Uterus (tissue), 3 donors: ENCODE measurements at regions not wholly inside any gene's neighbourhood (a gene's known extent, or its start where the extent isn't known, plus 50 kb on each side); places are given as distances from the start of the nearest gene placed in this dataset.

Source experiments
- DNase-seq, 2 donors: peaks; one replicate each; pipeline ENCODE4 v3.0.0-alpha.2; 2019 to 2020
- H3K27ac ChIP-seq, 2 donors: fragments of 200-600 bp; sonication (generic); 1 replicate in 1 of 2; 2 replicates in 1 of 2; pipeline ENCODE4 v1.5.1; 2016 to 2018
- H3K27me3 ChIP-seq, 2 donors: fragments of 200-600 bp; sonication (generic); one replicate each; pipeline ENCODE4 v1.5.1; 2018 to 2019; ENCODE audit warnings: control low read depth in 1 of 2
- H3K36me3 ChIP-seq, 2 donors: fragments of 200-600 bp; sonication (generic); one replicate each; pipeline ENCODE4 v1.5.1; 2019; ENCODE audit warnings: control low read depth in 1 of 2
- H3K4me1 ChIP-seq, 2 donors: fragments of 200-600 bp; sonication (generic); one replicate each; pipeline ENCODE4 v1.5.1; 2018 to 2019; ENCODE audit warnings: control low read depth in 1 of 2
- H3K4me3 ChIP-seq, 2 donors: fragments of 200-600 bp; sonication (generic); 1 replicate in 1 of 2; 2 replicates in 1 of 2; pipeline ENCODE4 v1.5.1; 2018 to 2019; ENCODE audit warnings: mild to moderate bottlenecking in 1 of 2
- H3K9me3 ChIP-seq, 2 donors: fragments of 200-600 bp; sonication (generic); one replicate each; pipeline ENCODE4 v1.5.1; 2019; ENCODE audit warnings: control low read depth in 1 of 2
- CTCF ChIP-seq, 4 experiments: fragments of 200-600 bp in 2 of 4; fragments of 450-650 bp in 2 of 4; sonication (generic) in 2 of 4; IDR thresholded peaks; one replicate each; pipeline ENCODE4 v1.5.1; 2016 to 2019; ENCODE audit warnings: antibody characterized with exemption in 4 of 4, mild to moderate bottlenecking in 2 of 4, moderate library complexity in 1 of 4
- POLR2A ChIP-seq, 2 donors: fragments of 450-650 bp; IDR thresholded peaks; one replicate each; pipeline ENCODE4 v1.6.1; 2016; ENCODE audit warnings: antibody characterized with exemption in 2 of 2, mild to moderate bottlenecking in 1 of 2, moderate library complexity in 1 of 2
- intact Hi-C: fragments of 100-400 bp; cut with DNase I; formaldehyde crosslinking; loops from one replicate; pipeline ENCODE4 v1.15.1; 2023; ENCODE audit warnings: low total_unique reads
- donor health status: DM: yes; HTN: yes; CAD: no.

GRCh38 chr6:77021778-77022177 is 441.5 kb downstream of the HTR1B start:
- intact Hi-C loops: no loop called here
- Histone ChIP-seq H3K9me3 (no peaks in the 10 kb centered on the region), H3K4me3 (no peak overlapping the region), H3K27ac (no peak overlapping the region), H3K4me1 (no peaks in the 10 kb centered on the region), H3K36me3 (no peaks in the 10 kb centered on the region), H3K27me3 (no peaks in the 10 kb centered on the region)
- DNase-seq: no peak
- TF ChIP-seq CTCF (IDR thresholded peaks at IDR 0.05) (no peak), POLR2A (IDR thresholded peaks at IDR 0.05) (no peak)

GRCh38 chr6:77021232-77021631 is 442.1 kb downstream of the HTR1B start:
- no peaks in the 10 kb centered on the region for H3K27me3 ChIP-seq
- intact Hi-C loops: no loop called here
- H3K4me3 ChIP-seq: no peak overlapping the region
- DNase-seq: no peak
- H3K27ac ChIP-seq: no peak overlapping the region
- no peaks in the 10 kb centered on the region for H3K9me3 ChIP-seq
- TF ChIP-seq CTCF (IDR thresholded peaks at IDR 0.05) (no peak), POLR2A (IDR thresholded peaks at IDR 0.05) (no peak)
- no peaks in the 10 kb centered on the region for H3K4me1 ChIP-seq
- no peaks in the 10 kb centered on the region for H3K36me3 ChIP-seq

GRCh38 chr6:77019081-77019480 is 444.2 kb downstream of the HTR1B start:
- H3K36me3 ChIP-seq: no peaks in the 10 kb centered on the region
- H3K9me3 ChIP-seq: no peaks in the 10 kb centered on the region
- H3K27ac ChIP-seq: no peak overlapping the region
- DNase-seq: no peak
- no peaks in the 10 kb centered on the region for H3K27me3 ChIP-seq
- H3K4me1 ChIP-seq: no peaks in the 10 kb centered on the region
- no peak overlapping the region for H3K4me3 ChIP-seq
- TF ChIP-seq CTCF (IDR thresholded peaks at IDR 0.05) (no peak), POLR2A (IDR thresholded peaks at IDR 0.05) (no peak)
- intact Hi-C loops: no loop called here

- no peaks in the 10 kb centered on the region for H3K4me1 ChIP-seq
- H3K27me3 ChIP-seq: no peaks in the 10 kb centered on the region
- no peak for TF ChIP-seq CTCF (IDR thresholded peaks at IDR 0.05)
- no peak for TF ChIP-seq POLR2A (IDR thresholded peaks at IDR 0.05)
- no peaks in the 10 kb centered on the region for H3K36me3 ChIP-seq
- no peak overlapping the region for H3K4me3 ChIP-seq
- intact Hi-C loops: no loop called here
- no peaks in the 10 kb centered on the region for H3K9me3 ChIP-seq
- no peak overlapping the region for H3K27ac ChIP-seq
- DNase-seq: no peak
Measured at GRCh38 chr6:77017537-77017936, 445.8 kb downstream of the HTR1B start.

- DNase-seq: no peak
- Histone ChIP-seq H3K4me3 (no peak overlapping the region), H3K27ac (no peak overlapping the region), H3K4me1 (no peaks in the 10 kb centered on the region), H3K9me3 (no peaks in the 10 kb centered on the region), H3K27me3 (no peaks in the 10 kb centered on the region), H3K36me3 (no peaks in the 10 kb centered on the region)
- intact Hi-C loops: no loop called here
- TF ChIP-seq CTCF (IDR thresholded peaks at IDR 0.05) (no peak), POLR2A (IDR thresholded peaks at IDR 0.05) (no peak)
Measured at GRCh38 chr6:77015350-77015749, 447.9 kb downstream of the HTR1B start.
